ENCODE measurements at regions not wholly inside any gene's neighbourhood (a gene's known extent, or its start where the extent isn't known, plus 50 kb on each side); places are given as distances from the start of the nearest gene placed in this dataset.
"Not testable (repeated sequence)": the region's sequence is repeated elsewhere in the genome, so short reads cannot be mapped to it uniquely, and the experiment has no call there.

GRCh38 chr4:174045829-174046228 is 237.6 kb downstream of the FBXO8 start:
- CTCF ChIA-PET; H4K20me1 ChIP-seq (ENCODE audit: insufficient read depth); H3K4me2 ChIP-seq (ENCODE audit: low read length); H3K4me3 ChIP-seq (replicated peaks in 1 of 2; ENCODE audit: low read depth in 1 of 2, low read length in 2 of 2); RAD21 ChIA-PET (ENCODE audit: low non-redundant PET in 1 of 2, low total read pairs in 2 of 2, uncharacterized antibody in 2 of 2, unreplicated experiment in 2 of 2); H2AFZ ChIP-seq (ENCODE audit: low read depth, low read length, poor library complexity, severe bottlenecking); intact Hi-C loops (cut with micrococcal nuclease); H3K36me3 ChIP-seq (ENCODE audit: control insufficient read depth in 1 of 2, insufficient read depth in 2 of 2, low read length in 2 of 2); ATAC-seq; H3K9me3 ChIP-seq (ENCODE audit: control insufficient read depth in 1 of 2, insufficient read depth in 1 of 2, low read depth in 1 of 2, low read length in 2 of 2); H3K9me2 ChIP-seq (ENCODE audit: insufficient read depth); H3K4me1 ChIP-seq (ENCODE audit: control insufficient read depth in 1 of 2, insufficient read depth in 2 of 2, low read length in 2 of 2); H3K79me2 ChIP-seq (ENCODE audit: insufficient read depth, low read length); H3K27me3 ChIP-seq (ENCODE audit: insufficient read depth, low read length); BruUV-seq (replicated peaks); DNase-seq (ENCODE audit: low read depth, low spot score); POLR2A ChIA-PET; H3K9ac ChIP-seq (ENCODE audit: low read length); H3K27ac ChIP-seq (ENCODE audit: low read depth, low read length): not testable (repeated sequence)

GRCh38 chr4:174045381-174045780 is 238.1 kb downstream of the FBXO8 start:
- Histone ChIP-seq H3K4me1 (ENCODE audit: control insufficient read depth in 1 of 2, insufficient read depth in 2 of 2, low read length in 2 of 2) (no peaks in the 10 kb centered on the region), H3K9ac (ENCODE audit: low read length) (no peak overlapping the region), H3K79me2 (ENCODE audit: insufficient read depth, low read length) (no peaks in the 10 kb centered on the region), H4K20me1 (ENCODE audit: insufficient read depth) (no peaks in the 10 kb centered on the region), H2AFZ (ENCODE audit: low read depth, low read length, poor library complexity, severe bottlenecking) (no peak overlapping the region), H3K36me3 (ENCODE audit: control insufficient read depth in 1 of 2, insufficient read depth in 2 of 2, low read length in 2 of 2) (no peaks in the 10 kb centered on the region), H3K9me3 (ENCODE audit: control insufficient read depth in 1 of 2, insufficient read depth in 1 of 2, low read depth in 1 of 2, low read length in 2 of 2) (no peaks in the 10 kb centered on the region), H3K9me2 (ENCODE audit: insufficient read depth) (no peaks in the 10 kb centered on the region), H3K27me3 (ENCODE audit: insufficient read depth, low read length) (no peaks in the 10 kb centered on the region), H3K27ac (ENCODE audit: low read depth, low read length) (no peak overlapping the region), H3K4me3 (replicated peaks in 1 of 2; ENCODE audit: low read depth in 1 of 2, low read length in 2 of 2) (no peak overlapping the region), H3K4me2 (ENCODE audit: low read length) (no peak overlapping the region)
- ATAC-seq (no peak), DNase-seq (ENCODE audit: low read depth, low spot score) (no peak)
- CTCF ChIA-PET: no interaction called here
- no peak for TF ChIP-seq ZNF274 (IDR thresholded peaks at IDR 0.05; ENCODE audit: low read depth, low read length)
- TF ChIP-seq TCF7L2 (IDR thresholded peaks at IDR 0.05; ENCODE audit: borderline replicate concordance, extremely low read depth, insufficient read depth, insufficient read length): no peak
- TF ChIP-seq, protein P1, sequence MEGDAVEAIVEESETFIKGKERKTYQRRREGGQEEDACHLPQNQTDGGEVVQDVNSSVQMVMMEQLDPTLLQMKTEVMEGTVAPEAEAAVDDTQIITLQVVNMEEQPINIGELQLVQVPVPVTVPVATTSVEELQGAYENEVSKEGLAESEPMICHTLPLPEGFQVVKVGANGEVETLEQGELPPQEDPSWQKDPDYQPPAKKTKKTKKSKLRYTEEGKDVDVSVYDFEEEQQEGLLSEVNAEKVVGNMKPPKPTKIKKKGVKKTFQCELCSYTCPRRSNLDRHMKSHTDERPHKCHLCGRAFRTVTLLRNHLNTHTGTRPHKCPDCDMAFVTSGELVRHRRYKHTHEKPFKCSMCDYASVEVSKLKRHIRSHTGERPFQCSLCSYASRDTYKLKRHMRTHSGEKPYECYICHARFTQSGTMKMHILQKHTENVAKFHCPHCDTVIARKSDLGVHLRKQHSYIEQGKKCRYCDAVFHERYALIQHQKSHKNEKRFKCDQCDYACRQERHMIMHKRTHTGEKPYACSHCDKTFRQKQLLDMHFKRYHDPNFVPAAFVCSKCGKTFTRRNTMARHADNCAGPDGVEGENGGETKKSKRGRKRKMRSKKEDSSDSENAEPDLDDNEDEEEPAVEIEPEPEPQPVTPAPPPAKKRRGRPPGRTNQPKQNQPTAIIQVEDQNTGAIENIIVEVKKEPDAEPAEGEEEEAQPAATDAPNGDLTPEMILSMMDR (IDR thresholded peaks at IDR 0.05 in 2 of 3, conservative IDR thresholded peaks at IDR 0.05 in 1 of 3; ENCODE audit: borderline replicate concordance in 1 of 3, insufficient read depth in 1 of 3, low read depth in 2 of 3, low read length in 2 of 3): no peak
- TF ChIP-seq SP1 (IDR thresholded peaks at IDR 0.05; ENCODE audit: low read depth): no peak
- TF ChIP-seq ZFX (IDR thresholded peaks at IDR 0.05): no peak
- no peak for TF ChIP-seq CEBPB (IDR thresholded peaks at IDR 0.05; ENCODE audit: low read depth)
- no peak for TF ChIP-seq FOSL1 (IDR thresholded peaks at IDR 0.05; ENCODE audit: low read depth)
- no peak for TF ChIP-seq SRF (IDR thresholded peaks at IDR 0.05; ENCODE audit: low read depth)
- no peak for TF ChIP-seq SIN3A (IDR thresholded peaks at IDR 0.05; ENCODE audit: low read depth)
- TF ChIP-seq EGR1 (IDR thresholded peaks at IDR 0.05; ENCODE audit: low read depth): no peak
- intact Hi-C loops (cut with micrococcal nuclease): no loop called here
- POLR2A ChIA-PET: no interaction called here
- RAD21 ChIA-PET (ENCODE audit: low non-redundant PET in 1 of 2, low total read pairs in 2 of 2, uncharacterized antibody in 2 of 2, unreplicated experiment in 2 of 2): no interaction called here
- BruUV-seq (replicated peaks): no TSS peak
